ENCODE measurements at regions not wholly inside any gene's neighbourhood (a gene's known extent, or its start where the extent isn't known, plus 50 kb on each side); places are given as distances from the start of the nearest gene placed in this dataset.

GRCh38 chr5:31107091-31107518 lies 86.4 kb upstream of the CDH6 start:
- H3K27ac Mint-ChIP-seq, result no peak overlapping the region
- DNase-seq, result no peak
- no peaks in the 10 kb centered on the region for H3K36me3 Mint-ChIP-seq
- H3K4me3 Mint-ChIP-seq, result no peak overlapping the region
- peaks cover 1% of the 10 kb centered on the region for H3K9me3 Mint-ChIP-seq
- H3K4me1 Mint-ChIP-seq, result no peaks in the 10 kb centered on the region
- H3K27me3 Mint-ChIP-seq, result no peaks in the 10 kb centered on the region

DNA sequence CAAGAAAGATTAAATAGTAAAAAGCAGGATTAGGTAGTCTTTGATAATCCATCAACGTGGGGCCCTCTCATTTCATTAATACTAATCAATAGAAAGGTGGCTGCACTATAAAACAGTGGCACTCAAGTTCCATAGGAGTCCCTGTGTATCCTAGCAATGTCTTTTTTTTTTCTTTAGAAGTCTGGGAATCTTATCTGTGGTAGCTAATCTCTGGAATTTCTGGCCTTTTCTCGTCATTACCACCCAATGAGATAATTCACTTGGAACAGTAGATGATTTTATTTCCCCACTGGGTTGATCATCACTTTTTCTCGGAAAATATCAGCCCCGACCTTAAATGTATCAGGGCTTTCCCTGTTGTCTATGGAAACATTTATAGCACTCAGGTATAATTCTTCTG lies 86.8 kb upstream of the CDH6 start:
- H3K9me3 Mint-ChIP-seq, result peaks cover 1% of the 10 kb centered on the region
- no peaks in the 10 kb centered on the region for H3K4me1 Mint-ChIP-seq
- H3K27ac Mint-ChIP-seq, result no peak overlapping the region
- H3K27me3 Mint-ChIP-seq, result no peaks in the 10 kb centered on the region
- DNase-seq, result no peak
- no peak overlapping the region for H3K4me3 Mint-ChIP-seq
- no peaks in the 10 kb centered on the region for H3K36me3 Mint-ChIP-seq

DNA sequence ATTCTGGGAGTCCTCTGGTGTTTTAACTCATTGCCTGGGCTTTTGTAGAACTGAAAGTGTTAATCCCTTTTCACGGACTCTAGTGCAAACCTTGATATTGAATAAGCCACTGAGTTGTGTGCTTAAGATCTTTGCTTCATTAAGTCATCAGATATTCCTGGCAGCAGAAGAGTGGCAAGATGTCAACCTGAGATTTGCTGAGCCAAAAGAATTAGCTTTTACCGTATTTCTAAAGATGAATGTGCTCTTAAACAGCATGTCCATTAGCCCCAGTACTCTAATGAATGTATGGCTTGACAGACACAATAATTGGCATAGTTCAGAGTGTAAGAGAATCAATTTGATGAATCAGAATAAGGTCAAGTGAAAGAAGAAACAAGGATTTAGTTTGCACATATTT lies 87.2 kb upstream of the CDH6 start:
- no peak overlapping the region for H3K27ac Mint-ChIP-seq
- no peaks in the 10 kb centered on the region for H3K27me3 Mint-ChIP-seq
- H3K4me1 Mint-ChIP-seq, result no peaks in the 10 kb centered on the region
- no peaks in the 10 kb centered on the region for H3K9me3 Mint-ChIP-seq
- H3K36me3 Mint-ChIP-seq, result no peaks in the 10 kb centered on the region
- no peak for DNase-seq
- no peak overlapping the region for H3K4me3 Mint-ChIP-seq

DNA sequence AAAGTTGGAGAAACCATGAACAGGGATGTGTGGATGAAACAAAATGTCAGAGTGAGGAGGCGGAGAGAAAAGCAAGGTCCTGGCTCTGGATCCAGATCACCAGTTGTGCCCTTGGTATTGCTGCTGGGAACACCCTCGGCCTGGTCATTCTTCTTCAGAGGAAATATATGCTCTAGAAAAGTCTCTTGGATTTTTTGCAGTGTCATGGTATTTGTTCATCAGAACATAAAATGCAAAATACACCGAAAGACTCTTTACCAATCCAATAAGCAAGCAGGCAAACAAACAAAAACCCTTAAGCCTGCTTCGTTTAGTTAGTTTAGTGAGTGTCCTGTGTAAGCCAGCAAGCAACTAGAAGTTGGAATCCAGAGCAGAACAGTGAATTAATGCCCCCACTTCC lies 88.7 kb upstream of the CDH6 start:
- Mint-ChIP-seq H3K4me3 (no peak overlapping the region), H3K27me3 (no peaks in the 10 kb centered on the region), H3K27ac (no peak overlapping the region), H3K36me3 (no peaks in the 10 kb centered on the region), H3K9me3 (no peaks in the 10 kb centered on the region), H3K4me1 (no peaks in the 10 kb centered on the region)
- no peak for DNase-seq

DNA sequence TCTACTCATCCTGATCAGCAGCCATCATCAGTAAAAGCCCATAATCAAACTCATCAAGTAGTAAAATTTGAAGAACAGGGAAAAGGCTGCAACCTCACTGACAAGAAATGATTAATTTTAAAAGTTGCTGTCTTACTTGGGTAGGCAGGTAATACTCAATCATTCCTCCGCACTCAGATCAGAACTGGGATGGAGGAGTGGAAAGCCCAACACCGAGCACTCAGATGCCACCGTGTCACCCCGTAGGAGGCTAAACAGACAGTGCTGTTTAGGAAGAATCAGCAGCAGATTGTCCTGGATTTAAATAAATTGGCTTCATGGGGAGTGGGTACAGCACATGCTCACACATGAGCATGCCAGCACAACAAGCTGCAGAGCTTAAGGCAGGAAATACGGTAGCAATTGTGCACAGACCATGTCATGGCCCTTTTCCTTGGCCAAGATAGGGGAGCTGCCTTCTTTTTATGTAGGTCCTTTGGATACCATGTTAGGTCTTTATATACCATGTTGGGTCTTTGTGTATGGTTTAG lies 92.6 kb upstream of the CDH6 start:
- H3K27ac Mint-ChIP-seq, result no peak overlapping the region
- H3K4me1 Mint-ChIP-seq, result no peaks in the 10 kb centered on the region

GRCh38 chr5:31100047-31100575 lies 93.4 kb upstream of the CDH6 start:
- H3K9me3 Mint-ChIP-seq, result no peaks in the 10 kb centered on the region
- DNase-seq, result no peak
- no peak overlapping the region for H3K27ac Mint-ChIP-seq
- H3K4me1 Mint-ChIP-seq, result no peaks in the 10 kb centered on the region
- H3K4me3 Mint-ChIP-seq, result no peak overlapping the region
- no peaks in the 10 kb centered on the region for H3K27me3 Mint-ChIP-seq
- H3K36me3 Mint-ChIP-seq, result no peaks in the 10 kb centered on the region

More for the DNA sequence above, 92.6 kb upstream of the CDH6 start:
- DNase-seq, result no peak
- no peak overlapping the region for H3K4me3 Mint-ChIP-seq
- H3K9me3 Mint-ChIP-seq, result no peaks in the 10 kb centered on the region
- H3K36me3 Mint-ChIP-seq, result no peaks in the 10 kb centered on the region
- no peaks in the 10 kb centered on the region for H3K27me3 Mint-ChIP-seq

DNA sequence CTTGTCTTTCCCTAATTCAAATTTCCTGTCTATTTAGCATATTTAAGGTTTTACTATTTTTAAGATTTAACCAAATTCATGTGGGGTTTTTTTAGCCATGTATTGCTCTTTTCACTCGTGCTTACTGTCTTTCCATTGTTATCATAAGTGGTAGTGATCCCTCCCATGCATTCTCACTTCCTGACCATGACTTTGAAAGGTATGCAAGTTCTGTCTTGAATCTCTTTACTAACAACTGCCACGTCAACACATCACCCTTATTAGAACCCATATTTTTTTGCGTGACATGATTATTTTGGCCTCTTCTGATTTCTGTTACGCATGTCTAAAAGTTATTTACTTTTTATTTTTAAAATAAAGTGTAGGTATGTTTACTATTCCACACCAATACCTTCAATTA lies 94.7 kb upstream of the CDH6 start:
- DNase-seq, result no peak
- H3K36me3 Mint-ChIP-seq, result no peaks in the 10 kb centered on the region
- no peak overlapping the region for H3K27ac Mint-ChIP-seq
- no peaks in the 10 kb centered on the region for H3K27me3 Mint-ChIP-seq
- H3K4me3 Mint-ChIP-seq, result no peak overlapping the region
- H3K9me3 Mint-ChIP-seq, result no peaks in the 10 kb centered on the region
- no peaks in the 10 kb centered on the region for H3K4me1 Mint-ChIP-seq

DNA sequence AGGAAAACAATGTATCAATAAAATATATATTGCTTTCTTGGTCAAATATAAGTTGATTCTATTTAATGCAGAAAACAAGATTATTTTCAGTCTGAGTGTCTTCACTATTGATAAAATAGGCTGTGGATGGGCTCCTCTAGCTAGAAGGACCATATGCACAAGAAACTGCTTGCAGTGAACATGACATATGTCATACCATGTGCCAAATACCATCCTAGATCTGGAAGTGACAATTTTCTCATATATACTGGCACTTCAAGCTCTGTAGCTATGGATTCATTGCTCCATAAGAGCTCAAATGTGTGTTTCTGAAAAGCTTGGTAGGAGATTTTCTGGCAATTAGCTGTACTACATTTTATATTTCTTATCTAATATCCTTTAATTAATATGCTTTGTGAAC lies 95.6 kb upstream of the CDH6 start:
- H3K36me3 Mint-ChIP-seq, result no peaks in the 10 kb centered on the region
- no peaks in the 10 kb centered on the region for H3K9me3 Mint-ChIP-seq

GRCh38 chr5:31096238-31096865 lies 97.1 kb upstream of the CDH6 start:
- Mint-ChIP-seq H3K27me3 (no peaks in the 10 kb centered on the region), H3K9me3 (no peaks in the 10 kb centered on the region), H3K27ac (no peak overlapping the region)

More for the DNA sequence above, 95.6 kb upstream of the CDH6 start:
- Mint-ChIP-seq H3K27ac (no peak overlapping the region), H3K4me3 (no peak overlapping the region), H3K4me1 (no peaks in the 10 kb centered on the region), H3K27me3 (no peaks in the 10 kb centered on the region)
- DNase-seq, result no peak

DNA sequence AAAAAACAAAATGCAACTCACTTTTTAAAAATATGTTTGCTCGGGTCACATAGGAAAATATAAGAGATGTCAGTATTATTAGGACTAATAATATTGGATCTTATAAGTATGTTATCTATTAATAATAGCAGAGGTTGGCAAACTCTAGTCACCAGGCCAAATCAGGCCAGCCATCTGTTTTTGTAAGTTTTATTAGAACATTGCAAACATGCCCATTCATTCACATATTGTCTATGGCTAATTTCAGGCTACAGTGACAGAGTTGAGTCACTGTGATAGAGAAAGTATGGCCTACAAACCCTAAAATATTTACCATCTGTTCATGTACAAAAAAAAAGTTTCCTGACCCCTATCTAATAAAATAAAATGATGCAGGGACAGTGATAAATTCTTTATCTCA lies 97.7 kb upstream of the CDH6 start:
- no peaks in the 10 kb centered on the region for H3K36me3 Mint-ChIP-seq
- no peak overlapping the region for H3K4me3 Mint-ChIP-seq
- no peaks in the 10 kb centered on the region for H3K4me1 Mint-ChIP-seq
- no peaks in the 10 kb centered on the region for H3K9me3 Mint-ChIP-seq
- no peaks in the 10 kb centered on the region for H3K27me3 Mint-ChIP-seq
- no peak overlapping the region for H3K27ac Mint-ChIP-seq
- no peak for DNase-seq

More at GRCh38 chr5:31096238-31096865, 97.1 kb upstream of the CDH6 start:
- H3K36me3 Mint-ChIP-seq, result no peaks in the 10 kb centered on the region
- no peak for DNase-seq
- H3K4me3 Mint-ChIP-seq, result no peak overlapping the region
- H3K4me1 Mint-ChIP-seq, result no peaks in the 10 kb centered on the region

- H3K4me3 Mint-ChIP-seq, result no peak overlapping the region
- H3K27ac Mint-ChIP-seq, result no peak overlapping the region
- no peaks in the 10 kb centered on the region for H3K9me3 Mint-ChIP-seq
- no peak for DNase-seq
- H3K27me3 Mint-ChIP-seq, result no peaks in the 10 kb centered on the region
- no peaks in the 10 kb centered on the region for H3K4me1 Mint-ChIP-seq
- H3K36me3 Mint-ChIP-seq, result no peaks in the 10 kb centered on the region
These were observed 102.0 kb upstream of the CDH6 start for GRCh38 chr5:31091501-31091900.

- H3K4me3 Mint-ChIP-seq, result no peak overlapping the region
- no peaks in the 10 kb centered on the region for H3K9me3 Mint-ChIP-seq
- H3K36me3 Mint-ChIP-seq, result no peaks in the 10 kb centered on the region
- no peak for DNase-seq
- no peaks in the 10 kb centered on the region for H3K27me3 Mint-ChIP-seq
- no peak overlapping the region for H3K27ac Mint-ChIP-seq
- no peaks in the 10 kb centered on the region for H3K4me1 Mint-ChIP-seq
These were observed 103.0 kb upstream of the CDH6 start for GRCh38 chr5:31090467-31090866.

GRCh38 chr5:31086839-31087415 lies 106.6 kb upstream of the CDH6 start:
- Mint-ChIP-seq H3K4me1 (no peaks in the 10 kb centered on the region), H3K9me3 (peaks cover 3% of the 10 kb centered on the region), H3K4me3 (no peak overlapping the region), H3K27ac (no peak overlapping the region), H3K36me3 (no peaks in the 10 kb centered on the region), H3K27me3 (no peaks in the 10 kb centered on the region)
- no peak for DNase-seq

- Mint-ChIP-seq H3K4me3 (no peak overlapping the region), H3K27ac (no peak overlapping the region), H3K27me3 (no peaks in the 10 kb centered on the region)
These were observed 108.6 kb upstream of the CDH6 start for GRCh38 chr5:31084871-31085270.

GRCh38 chr5:31083364-31083763 lies 110.1 kb upstream of the CDH6 start:
- Mint-ChIP-seq H3K36me3 (no peaks in the 10 kb centered on the region), H3K27ac (no peak overlapping the region), H3K4me1 (no peaks in the 10 kb centered on the region), H3K4me3 (no peak overlapping the region), H3K27me3 (no peaks in the 10 kb centered on the region), H3K9me3 (peaks cover 5% of the 10 kb centered on the region)
- DNase-seq, result no peak

More at GRCh38 chr5:31084871-31085270, 108.6 kb upstream of the CDH6 start:
- Mint-ChIP-seq H3K36me3 (no peaks in the 10 kb centered on the region), H3K4me1 (no peaks in the 10 kb centered on the region), H3K9me3 (peaks cover 3% of the 10 kb centered on the region)
- DNase-seq, result no peak

DNA sequence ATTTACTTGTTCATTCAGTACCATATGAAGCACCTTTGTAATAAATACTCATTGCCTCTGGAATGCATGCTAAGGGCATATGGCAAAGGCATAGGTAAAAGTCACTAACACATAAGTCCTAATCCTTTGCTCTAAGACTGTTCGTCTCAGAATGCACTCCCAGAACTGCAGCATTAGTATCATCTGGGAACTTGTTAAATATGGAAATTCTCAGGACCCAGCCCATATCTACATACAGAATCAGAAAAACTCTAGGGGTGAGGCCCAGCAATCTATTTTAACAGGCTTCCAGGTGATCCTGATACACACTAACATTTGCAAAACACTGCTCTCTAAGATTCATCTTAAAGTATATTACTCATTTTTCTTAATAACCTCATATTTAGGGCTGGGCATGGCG lies 113.8 kb upstream of the CDH6 start:
- no peak overlapping the region for H3K4me3 Mint-ChIP-seq

More for the DNA sequence above, 113.8 kb upstream of the CDH6 start:
- Mint-ChIP-seq H3K4me1 (no peaks in the 10 kb centered on the region), H3K9me3 (peaks cover 7% of the 10 kb centered on the region), H3K27me3 (no peaks in the 10 kb centered on the region), H3K27ac (no peak overlapping the region), H3K36me3 (no peaks in the 10 kb centered on the region)
- no peak for DNase-seq
